H1 (cell line): ENCODE measurements at regions not wholly inside any gene's neighbourhood (a gene's known extent, or its start where the extent isn't known, plus 50 kb on each side); places are given as distances from the start of the nearest gene placed in this dataset.

Experiments
- CTCF ChIA-PET: fragments of 300-600 bp; sonication (Branson Sonifier 250); formaldehyde crosslinking; loops from one replicate; lab custom pipeline; 2021; ENCODE audit not compliant: partially characterized antibody; lab: Charles Lee
- POLR2A ChIA-PET: fragments of 300-600 bp; sonication (Branson Sonifier 250); formaldehyde crosslinking; loops from one replicate; lab custom pipeline; 2021; ENCODE audit warnings: inconsistent platforms; ENCODE audit not compliant: partially characterized antibody; lab: Charles Lee
- DNase-seq, 2 experiments: peaks; one replicate each; pipeline versions ENCODE4 v3.0.0 to v3.0.0-alpha.2; 2010 to 2022; ENCODE audit warnings: low spot score in 2 of 2, low read depth in 1 of 2, mixed read lengths in 1 of 2
- FAIRE-seq: peaks from 2 replicates; lab custom pipeline; 2011; peaks lifted over from hg19 to GRCh38; lab: Jason Lieb, UNC
- H2AFZ ChIP-seq: 2 replicates; pipeline ENCODE4 v1.8.1; 2012; ENCODE audit warnings: low read length, inconsistent platforms
- H2AK5ac ChIP-seq: 2 replicates; pipeline ENCODE4 v1.6.1; 2013; ENCODE audit warnings: low read depth, low read length
- H2BK120ac ChIP-seq: replicated peaks from 2 replicates; pipeline ENCODE3; 2013; ENCODE audit warnings: low read depth, low read length, inconsistent platforms
- H2BK12ac ChIP-seq: 2 replicates; pipeline ENCODE4 v1.6.1; 2013; ENCODE audit warnings: low read depth, low read length
- H2BK15ac ChIP-seq: 2 replicates; pipeline ENCODE4 v1.6.1; 2013; ENCODE audit warnings: low read length
- H2BK20ac ChIP-seq: 2 replicates; pipeline ENCODE4 v1.6.1; 2013; ENCODE audit warnings: low read length
- H2BK5ac ChIP-seq: 2 replicates; pipeline ENCODE4 v1.6.1; 2013; ENCODE audit warnings: low read depth, low read length
- H3K14ac ChIP-seq: 2 replicates; pipeline ENCODE4 v1.6.1; 2013; ENCODE audit warnings: inconsistent platforms; ENCODE audit not compliant: insufficient read length
- H3K18ac ChIP-seq: 2 replicates; pipeline ENCODE4 v1.6.1; 2013; ENCODE audit warnings: low read length; ENCODE audit errors: extremely low read depth
- H3K23ac ChIP-seq: 2 replicates; pipeline ENCODE4 v1.6.1; 2013; ENCODE audit warnings: inconsistent platforms; ENCODE audit not compliant: insufficient read length
- H3K23me2 ChIP-seq: 2 replicates; pipeline ENCODE4 v1.6.1; 2013; ENCODE audit warnings: low read depth, low read length
- H3K27ac ChIP-seq: 2 replicates; pipeline ENCODE4 v1.6.1; 2011; ENCODE audit warnings: low read depth, low read length, inconsistent platforms
- H3K27me3 ChIP-seq, 4 experiments: replicated peaks in 1 of 4; 1 replicate in 1 of 4; 2 replicates in 3 of 4; pipeline versions ENCODE4 v1.6.1 to v1.8.1; 2011 to 2013; ENCODE audit warnings: low read length in 3 of 4, mild to moderate bottlenecking in 3 of 4, inconsistent platforms in 2 of 4, mixed read lengths in 2 of 4, moderate library complexity in 1 of 4; ENCODE audit not compliant: control insufficient read depth in 3 of 4, insufficient read depth in 3 of 4; ENCODE audit errors: extremely low read depth in 1 of 4
- H3K36me3 ChIP-seq, 4 experiments: 2 replicates each; pipeline versions ENCODE4 v1.6.1 to v1.8.1; 2011 to 2013; ENCODE audit warnings: mild to moderate bottlenecking in 4 of 4, low read length in 3 of 4, moderate library complexity in 2 of 4, control low read depth in 1 of 4, inconsistent platforms in 1 of 4; ENCODE audit not compliant: insufficient read depth in 4 of 4, control insufficient read depth in 2 of 4
- H3K4ac ChIP-seq: replicated peaks from 2 replicates; pipeline ENCODE3; 2013; ENCODE audit warnings: low read length, low read depth, mixed read lengths, inconsistent platforms; ENCODE audit not compliant: insufficient read length
- H3K4me1 ChIP-seq, 4 experiments: replicated peaks in 1 of 4; 1 replicate in 1 of 4; 2 replicates in 3 of 4; pipeline versions ENCODE4 v1.6.1 to v1.8.1; 2011 to 2013; ENCODE audit warnings: low read length in 3 of 4, inconsistent platforms in 2 of 4, mixed read lengths in 1 of 4; ENCODE audit not compliant: insufficient read depth in 4 of 4, control insufficient read depth in 3 of 4
- H3K4me2 ChIP-seq, 2 experiments: 2 replicates each; pipeline versions ENCODE4 v1.6.1 to v1.8.1; 2011 to 2013; ENCODE audit warnings: low read depth in 2 of 2, low read length in 2 of 2, control low read depth in 1 of 2, inconsistent platforms in 1 of 2, mild to moderate bottlenecking in 1 of 2; ENCODE audit not compliant: insufficient read depth in 1 of 2
- H3K4me3 ChIP-seq, 4 experiments: fragments of 200-600, 300-600 bp in 1 of 4; sonication (generic), shearing (Covaris generic), sonication (Bioruptor Twin) in 1 of 4; 2 replicates each; pipeline versions ENCODE4 v1.5.1 to v1.8.1; 2011 to 2016; ENCODE audit warnings: low read length in 4 of 4, low read depth in 3 of 4, control low read depth in 2 of 4, inconsistent platforms in 2 of 4, mild to moderate bottlenecking in 2 of 4, mixed read lengths in 1 of 4, moderate library complexity in 1 of 4; ENCODE audit not compliant: insufficient read depth in 2 of 4; ENCODE audit errors: extremely low read depth in 1 of 4
- H3K56ac ChIP-seq: replicated peaks from 2 replicates; pipeline ENCODE3; 2013; ENCODE audit warnings: low read depth, mild to moderate bottlenecking, mixed read lengths, low read length, inconsistent platforms; ENCODE audit not compliant: insufficient read length
- H3K79me1 ChIP-seq: 2 replicates; pipeline ENCODE4 v1.6.1; 2013; ENCODE audit warnings: low read depth, low read length, control low read depth
- H3K79me2 ChIP-seq, 2 experiments: 2 replicates each; pipeline versions ENCODE4 v1.6.1 to v1.8.1; 2012 to 2013; ENCODE audit warnings: low read length in 2 of 2, mild to moderate bottlenecking in 2 of 2, inconsistent platforms in 1 of 2; ENCODE audit not compliant: insufficient read depth in 2 of 2, control insufficient read depth in 1 of 2
- H3K9ac ChIP-seq, 4 experiments: replicated peaks in 1 of 4; 1 replicate in 1 of 4; 2 replicates in 3 of 4; pipeline versions ENCODE4 v1.6.1 to v1.8.1; 2011 to 2013; ENCODE audit warnings: low read depth in 3 of 4, low read length in 3 of 4, control low read depth in 2 of 4, mild to moderate bottlenecking in 2 of 4, moderate library complexity in 2 of 4, inconsistent platforms in 1 of 4; ENCODE audit errors: extremely low read depth in 1 of 4
- H3K9me3 ChIP-seq, 2 experiments: 2 replicates each; pipeline versions ENCODE4 v1.6.1 to v1.8.1; 2012 to 2013; ENCODE audit warnings: mild to moderate bottlenecking in 2 of 2, moderate library complexity in 2 of 2, control low read depth in 1 of 2, inconsistent platforms in 1 of 2, low read depth in 1 of 2, low read length in 1 of 2, mixed read lengths in 1 of 2; ENCODE audit not compliant: insufficient read depth in 2 of 2
- H4K20me1 ChIP-seq, 2 experiments: replicated peaks in 1 of 2; 2 replicates each; pipeline versions ENCODE3 to v1.8.1; 2011 to 2013; ENCODE audit warnings: inconsistent platforms in 2 of 2, low read length in 2 of 2, mild to moderate bottlenecking in 1 of 2; ENCODE audit not compliant: insufficient read depth in 2 of 2, control insufficient read depth in 1 of 2
- H4K5ac ChIP-seq: 2 replicates; pipeline ENCODE4 v1.6.1; 2013; ENCODE audit warnings: low read length, low read depth, mixed read lengths, inconsistent platforms; ENCODE audit not compliant: insufficient read length
- H4K8ac ChIP-seq: 2 replicates; pipeline ENCODE4 v1.8.0; 2013; ENCODE audit warnings: mild to moderate bottlenecking, moderate library complexity, low read length, inconsistent platforms; ENCODE audit not compliant: insufficient read depth; ENCODE audit errors: extremely low read depth
- H4K91ac ChIP-seq: replicated peaks from 2 replicates; pipeline ENCODE3; 2013; ENCODE audit warnings: low read length, mixed read lengths, inconsistent platforms; ENCODE audit not compliant: insufficient read length
- POLR2AphosphoS5 ChIP-seq: IDR thresholded peaks from 2 replicates; pipeline ENCODE4 v1.6.1; 2011; ENCODE audit warnings: low read depth, low read length
- YY1 ChIP-seq: IDR thresholded peaks from 2 replicates; pipeline ENCODE4 v1.6.1; 2011; ENCODE audit warnings: low read depth, mild to moderate bottlenecking, low read length
- WGBS, 2 experiments: shearing (Covaris generic) in 1 of 2; methylation state at CpG; one replicate each; pipeline versions ENCODE4 v1.1.6 to v1.1.7; 2013 to 2015; ENCODE audit warnings: low lambda C conversion rate in 2 of 2, mixed read lengths in 2 of 2, inconsistent platforms in 1 of 2, low coverage in 1 of 2, missing lambda C conversion rate in 1 of 2; ENCODE audit not compliant: insufficient replicate concordance in 2 of 2, insufficient coverage in 1 of 2, insufficient read length in 1 of 2; ENCODE audit errors: extremely low coverage in 1 of 2, missing lambda C conversion rate in 1 of 2; 5-methylcytosine and 5-hydroxymethylcytosine counted together

DNA sequence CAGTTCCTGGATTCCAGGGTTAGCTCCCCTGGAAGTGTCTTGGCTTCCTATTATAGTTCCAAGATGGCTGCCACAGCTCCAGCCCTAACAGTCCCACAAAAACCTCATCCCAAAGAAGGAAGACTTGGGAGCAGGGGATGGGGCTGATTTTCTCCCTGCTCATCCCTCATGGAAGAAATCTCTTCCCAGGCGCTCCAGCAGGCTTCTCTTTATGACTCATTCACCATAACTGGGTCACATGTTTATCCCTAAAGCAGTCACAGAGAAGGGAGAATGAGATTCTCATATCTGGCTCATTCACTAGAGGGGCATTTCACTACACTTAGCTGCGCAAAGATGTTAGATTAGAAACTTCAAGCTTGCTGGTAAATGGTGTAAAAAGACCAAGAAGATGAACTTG lies 206.5 kb upstream of the IRX3 start:
- no peak overlapping the region for H3K4me3 ChIP-seq
- no peaks in the 10 kb centered on the region for H4K20me1 ChIP-seq
- H2BK15ac ChIP-seq, result no peak overlapping the region
- H3K27me3 ChIP-seq, result no peaks in the 10 kb centered on the region
- 84% methylated on average over 2 of the region's 2 CpGs; no CpG with 5 or more reads in 1 of the 2 experiments for WGBS, 2 experiments
- no peak overlapping the region for H2BK20ac ChIP-seq
- TF ChIP-seq YY1, result 0 out of 2 replicates have a peak, but pooled peaks have one; percentile 59
- no peak for TF ChIP-seq POLR2AphosphoS5
- POLR2A ChIA-PET, result no interaction called here
- peaks cover 0 to 4% (median 0%) of the 10 kb centered on the region in 4 experiments; a peak in 1 of 7 replicates for H3K4me1 ChIP-seq
- no peak for DNase-seq
- H4K5ac ChIP-seq, result no peak overlapping the region
- no peak overlapping the region for H2AK5ac ChIP-seq
- H3K23me2 ChIP-seq, result no peaks in the 10 kb centered on the region
- no peaks in the 10 kb centered on the region for H3K36me3 ChIP-seq
- no peak overlapping the region for H4K8ac ChIP-seq
- no peak overlapping the region for H3K4me2 ChIP-seq
- no peak overlapping the region for H4K91ac ChIP-seq
- no peak overlapping the region for H3K18ac ChIP-seq
- no peak overlapping the region for H2BK120ac ChIP-seq
- no peak overlapping the region for H3K14ac ChIP-seq
- H2BK5ac ChIP-seq, result no peak overlapping the region
- FAIRE-seq, result no peak
- no peak overlapping the region for H3K4ac ChIP-seq
- H3K79me1 ChIP-seq, result no peaks in the 10 kb centered on the region
- no peak overlapping the region for H3K56ac ChIP-seq
- no peak overlapping the region for H3K23ac ChIP-seq
- H3K9ac ChIP-seq, result no peak overlapping the region
- H2BK12ac ChIP-seq, result no peak overlapping the region
- CTCF ChIA-PET, result interaction anchor here (1.4 kb wide), 1 partner anchor 10 kb away, joined by 3 read pairs; no protein-coding TSS in a partner anchor
- H3K27ac ChIP-seq, result no peak overlapping the region
- H2AFZ ChIP-seq, result no peak overlapping the region
- H3K9me3 ChIP-seq, result peaks cover 0 to 3% of the 10 kb centered on the region in 2 experiments; a peak in 1 of 4 replicates
- no peaks in the 10 kb centered on the region for H3K79me2 ChIP-seq
